ENCODE measurements at regions not wholly inside any gene's neighbourhood (a gene's known extent, or its start where the extent isn't known, plus 50 kb on each side); places are given as distances from the start of the nearest gene placed in this dataset.

GRCh38 chr5:8238080-8238479 lies 369.1 kb downstream of the MTRR start:
- TF ChIP-seq CTCF (IDR thresholded peaks at IDR 0.05; ENCODE audit: low read length) (no peak), EZH2 (IDR thresholded peaks at IDR 0.05; ENCODE audit: borderline replicate concordance, low read length) (no peak)

Data from OCI-LY1 (cell line).